Stomach (tissue), 8 donors: ENCODE measurements at regions not wholly inside any gene's neighbourhood (a gene's known extent, or its start where the extent isn't known, plus 50 kb on each side); places are given as distances from the start of the nearest gene placed in this dataset.

Experiments used
- DNase-seq, 2 donors: peaks; one replicate each; pipeline versions ENCODE4 v3.0.0 to v3.0.0-alpha.2; 2013 to 2019
- H3K27ac ChIP-seq, 5 donors: fragments of 200-600 bp in 4 of 5; sonication (generic) in 4 of 5; one replicate each; pipeline ENCODE4 v1.5.1; 2013 to 2019; ENCODE audit warnings: mild to moderate bottlenecking in 1 of 5, moderate library complexity in 1 of 5
- H3K27me3 ChIP-seq, 3 donors: fragments of 200-600 bp; sonication (generic); one replicate each; pipeline ENCODE4 v1.5.1; 2017 to 2019; ENCODE audit warnings: mixed run types in 1 of 3
- H3K36me3 ChIP-seq, 4 donors: fragments of 200-600 bp; sonication (generic); 1 replicate in 3 of 4; 2 replicates in 1 of 4; pipeline ENCODE4 v1.5.1; 2016 to 2019
- H3K4me1 ChIP-seq, 4 donors: fragments of 200-600 bp; sonication (generic); one replicate each; pipeline ENCODE4 v1.5.1; 2016 to 2019
- H3K4me3 ChIP-seq, 4 donors: fragments of 200-600 bp; sonication (generic) in 3 of 4; one replicate each; pipeline ENCODE4 v1.5.1; 2016 to 2019; ENCODE audit warnings: mild to moderate bottlenecking in 1 of 4
- H3K9me3 ChIP-seq, 4 donors: fragments of 200-600 bp; sonication (generic); one replicate each; pipeline ENCODE4 v1.5.1; 2016 to 2019
- CTCF ChIP-seq, 7 experiments: fragments of 450-650 bp in 4 of 7; fragments of 200-600 bp in 3 of 7; sonication (generic) in 3 of 7; IDR thresholded peaks; one replicate each; pipeline ENCODE4 v1.5.1; 2016 to 2019; ENCODE audit warnings: antibody characterized with exemption in 7 of 7, control low read depth in 2 of 7, mild to moderate bottlenecking in 1 of 7
- EP300 ChIP-seq: sonication (generic); formaldehyde crosslinking; IDR thresholded peaks from one replicate; pipeline ENCODE4 v1.6.1; 2017; ENCODE audit warnings: antibody characterized with exemption
- POLR2A ChIP-seq, 4 donors: fragments of 450-650 bp; IDR thresholded peaks; one replicate each; pipeline ENCODE4 v1.6.1; 2016; ENCODE audit warnings: antibody characterized with exemption in 4 of 4, control low read depth in 2 of 4, mild to moderate bottlenecking in 1 of 4, moderate library complexity in 1 of 4
- POLR2AphosphoS5 ChIP-seq, 3 donors: sonication (generic); formaldehyde crosslinking; IDR thresholded peaks; one replicate each; pipeline ENCODE4 v1.6.1; 2016; ENCODE audit warnings: antibody characterized with exemption in 3 of 3
- WGBS, 5 donors: extraction: QIAGEN DNeasy Blood & Tissue Kit in 3 of 5; methylation state at CpG; one replicate each; pipeline versions ENCODE4 v1.1.5 to v1.1.7; 2013 to 2018; 5-methylcytosine and 5-hydroxymethylcytosine counted together
- intact Hi-C: fragments of 100-400 bp; cut with DNase I; formaldehyde crosslinking; loops from one replicate; pipeline ENCODE4 v1.15.1; 2023; ENCODE audit warnings: low total_unique reads
- donor health status: healthy with polysubstance abuse.
- donor health status: Bipolar disorder and iron deficiency.
- donor health status: healthy.

GRCh38 chr4:24464566-24464965 is 119.8 kb downstream of the DHX15 start:
- Histone ChIP-seq H3K4me3 (no peak overlapping the region), H3K36me3 (no peaks in the 10 kb centered on the region), H3K4me1 (peaks cover under 1 to 8% (median 2%) of the 10 kb centered on the region in 4 donors), H3K27ac (no peak overlapping the region), H3K9me3 (no peaks in the 10 kb centered on the region), H3K27me3 (peaks cover 3 to 33% (median 6%) of the 10 kb centered on the region in 3 donors)
- no peak for DNase-seq
- intact Hi-C loops = no loop called here
- WGBS, 5 donors = 52 to 76% (median 67%) methylated on average over 7 of the region's 7 CpGs
- no peak for TF ChIP-seq POLR2AphosphoS5 (IDR thresholded peaks at IDR 0.05)
- TF ChIP-seq CTCF (IDR thresholded peaks at IDR 0.05) = no peak
- TF ChIP-seq EP300 = no peak
- TF ChIP-seq POLR2A (IDR thresholded peaks at IDR 0.05) = no peak

GRCh38 chr4:24456431-24456830 is 127.9 kb downstream of the DHX15 start:
- Histone ChIP-seq H3K9me3 (peaks cover 0 to 4% (median 0%) of the 10 kb centered on the region in 4 donors), H3K4me3 (no peak overlapping the region), H3K27me3 (no peaks in the 10 kb centered on the region), H3K36me3 (no peaks in the 10 kb centered on the region), H3K4me1 (no peaks in the 10 kb centered on the region), H3K27ac (no peak overlapping the region)
- intact Hi-C loops = no loop called here
- 72 to 92% (median 89%) methylated on average over 2 of the region's 2 CpGs for WGBS, 5 donors
- DNase-seq = no peak
- TF ChIP-seq EP300 (no peak), CTCF (IDR thresholded peaks at IDR 0.05) (no peak), POLR2A (IDR thresholded peaks at IDR 0.05) (no peak), POLR2AphosphoS5 (IDR thresholded peaks at IDR 0.05) (no peak)

GRCh38 chr4:24453951-24454350 is 130.4 kb downstream of the DHX15 start:
- 64 to 80% (median 70%) methylated on average over 2 of the region's 2 CpGs for WGBS, 5 donors
- no peak for DNase-seq

GRCh38 chr4:24451870-24452269 is 132.5 kb downstream of the DHX15 start:
- no peak for DNase-seq
- Histone ChIP-seq H3K27ac (no peak overlapping the region), H3K4me1 (no peaks in the 10 kb centered on the region), H3K4me3 (no peak overlapping the region), H3K27me3 (no peaks in the 10 kb centered on the region), H3K36me3 (no peaks in the 10 kb centered on the region), H3K9me3 (peaks cover 0 to 4% (median 0%) of the 10 kb centered on the region in 4 donors)
- intact Hi-C loops = no loop called here
- TF ChIP-seq POLR2A (IDR thresholded peaks at IDR 0.05) = no peak
- TF ChIP-seq CTCF (IDR thresholded peaks at IDR 0.05) = no peak
- no peak for TF ChIP-seq EP300
- no peak for TF ChIP-seq POLR2AphosphoS5 (IDR thresholded peaks at IDR 0.05)
- 83 to 100% (median 90%) methylated on average over 2 of the region's 2 CpGs for WGBS, 5 donors

More at GRCh38 chr4:24453951-24454350, 130.4 kb downstream of the DHX15 start:
- no peak overlapping the region for H3K27ac ChIP-seq
- no peaks in the 10 kb centered on the region for H3K4me1 ChIP-seq
- intact Hi-C loops = no loop called here
- peaks cover 0 to 4% (median 0%) of the 10 kb centered on the region in 4 donors for H3K9me3 ChIP-seq
- H3K4me3 ChIP-seq = no peak overlapping the region
- H3K36me3 ChIP-seq = no peaks in the 10 kb centered on the region
- TF ChIP-seq CTCF (IDR thresholded peaks at IDR 0.05) (no peak), POLR2AphosphoS5 (IDR thresholded peaks at IDR 0.05) (no peak), EP300 (no peak), POLR2A (IDR thresholded peaks at IDR 0.05) (no peak)
- no peaks in the 10 kb centered on the region for H3K27me3 ChIP-seq
